HG03280 (cell line): ENCODE measurements at regions not wholly inside any gene's neighbourhood (a gene's known extent, or its start where the extent isn't known, plus 50 kb on each side); places are given as distances from the start of the nearest gene placed in this dataset.

ENCODE experiments used
- ATAC-seq: cut with Tn5 transposase; IDR thresholded peaks from one replicate; pipeline ENCODE4 v1.9.1; 2021; ENCODE audit warnings: mild to moderate bottlenecking, moderate library complexity; ENCODE audit not compliant: unreplicated experiment

- ATAC-seq, result no peak
Measured at GRCh38 chr3:84835366-84835765, 123.4 kb upstream of the CADM2 start.

- no peak for ATAC-seq
Measured at GRCh38 chr3:84836961-84837360, 121.8 kb upstream of the CADM2 start.

- no peak for ATAC-seq
Measured at GRCh38 chr3:84877092-84877491, 81.7 kb upstream of the CADM2 start.

- ATAC-seq, result no peak
Measured at GRCh38 chr3:84881288-84881687, 77.5 kb upstream of the CADM2 start.

GRCh38 chr3:84885199-84885882 lies 73.4 kb upstream of the CADM2 start:
- ATAC-seq, result no peak

- no peak for ATAC-seq
Measured at GRCh38 chr3:84891851-84892250, 66.9 kb upstream of the CADM2 start.

GRCh38 chr3:84893211-84893610 lies 65.6 kb upstream of the CADM2 start:
- no peak for ATAC-seq

- no peak for ATAC-seq
Measured at GRCh38 chr3:84904212-84904611, 54.6 kb upstream of the CADM2 start.

GRCh38 chr3:84904816-84905555 lies 53.8 kb upstream of the CADM2 start:
- ATAC-seq, result no peak

GRCh38 chr3:84905556-84905920 lies 53.3 kb upstream of the CADM2 start:
- no peak for ATAC-seq

- no peak for ATAC-seq
Measured at GRCh38 chr3:84906065-84906464, 52.7 kb upstream of the CADM2 start.
